ENCODE measurements at regions not wholly inside any gene's neighbourhood (a gene's known extent, or its start where the extent isn't known, plus 50 kb on each side); places are given as distances from the start of the nearest gene placed in this dataset.

GRCh38 chr2:78895022-78895421, 130.5 kb upstream of the REG3G start:
- TF ChIP-seq CTCF (IDR thresholded peaks at IDR 0.05; ENCODE audit: low read depth, low read length, missing control alignments): no peak
- no peak overlapping the region for H3K4me3 ChIP-seq (replicated peaks; ENCODE audit: low read depth, low read length)
- no peak for DNase-seq (ENCODE audit: extremely low read depth, low read depth)

GRCh38 chr2:78896536-78896935, 129.0 kb upstream of the REG3G start:
- DNase-seq (ENCODE audit: extremely low read depth, low read depth): no peak
- H3K4me3 ChIP-seq (replicated peaks; ENCODE audit: low read depth, low read length): no peak overlapping the region
- TF ChIP-seq CTCF (IDR thresholded peaks at IDR 0.05; ENCODE audit: low read depth, low read length, missing control alignments): no peak

- TF ChIP-seq CTCF (IDR thresholded peaks at IDR 0.05; ENCODE audit: low read depth, low read length, missing control alignments): no peak
- no peak overlapping the region for H3K4me3 ChIP-seq (replicated peaks; ENCODE audit: low read depth, low read length)
- no peak for DNase-seq (ENCODE audit: extremely low read depth, low read depth)
These were observed 118.4 kb upstream of the REG3G start for GRCh38 chr2:78907089-78907488.

- DNase-seq (ENCODE audit: extremely low read depth, low read depth): no peak
- no peak for TF ChIP-seq CTCF (IDR thresholded peaks at IDR 0.05; ENCODE audit: low read depth, low read length, missing control alignments)
- no peak overlapping the region for H3K4me3 ChIP-seq (replicated peaks; ENCODE audit: low read depth, low read length)
These were observed 116.5 kb upstream of the REG3G start for GRCh38 chr2:78908973-78909372.

- H3K4me3 ChIP-seq (replicated peaks; ENCODE audit: low read depth, low read length): no peak overlapping the region
- DNase-seq (ENCODE audit: extremely low read depth, low read depth): no peak
- TF ChIP-seq CTCF (IDR thresholded peaks at IDR 0.05; ENCODE audit: low read depth, low read length, missing control alignments): no peak
These were observed 115.1 kb upstream of the REG3G start for GRCh38 chr2:78910376-78910775.

GRCh38 chr2:78913257-78913656, 112.2 kb upstream of the REG3G start:
- no peak for TF ChIP-seq CTCF (IDR thresholded peaks at IDR 0.05; ENCODE audit: low read depth, low read length, missing control alignments)
- DNase-seq (ENCODE audit: extremely low read depth, low read depth): no peak
- no peak overlapping the region for H3K4me3 ChIP-seq (replicated peaks; ENCODE audit: low read depth, low read length)

- H3K4me3 ChIP-seq (replicated peaks; ENCODE audit: low read depth, low read length): no peak overlapping the region
- no peak for DNase-seq (ENCODE audit: extremely low read depth, low read depth)
- no peak for TF ChIP-seq CTCF (IDR thresholded peaks at IDR 0.05; ENCODE audit: low read depth, low read length, missing control alignments)
These were observed 100.2 kb upstream of the REG3G start for GRCh38 chr2:78925258-78925657.

All from HFF-Myc (cell line).